Thyroid gland (tissue), 4 donors: ENCODE measurements at regions not wholly inside any gene's neighbourhood (a gene's known extent, or its start where the extent isn't known, plus 50 kb on each side); places are given as distances from the start of the nearest gene placed in this dataset.

Source experiments
- CTCF ChIP-seq, 6 experiments: fragments of 200-600 bp in 3 of 6; fragments of 450-650 bp in 3 of 6; sonication (generic) in 3 of 6; IDR thresholded peaks; one replicate each; pipeline ENCODE4 v1.5.1; 2016 to 2019; ENCODE audit warnings: antibody characterized with exemption in 6 of 6, mild to moderate bottlenecking in 2 of 6, inconsistent platforms in 1 of 6, moderate library complexity in 1 of 6
- POLR2A ChIP-seq, 2 donors: fragments of 450-650 bp; IDR thresholded peaks; one replicate each; pipeline ENCODE4 v1.6.1; 2017; ENCODE audit warnings: antibody characterized with exemption in 2 of 2, mild to moderate bottlenecking in 2 of 2, moderate library complexity in 1 of 2

- no peak for TF ChIP-seq CTCF (IDR thresholded peaks at IDR 0.05)
- no peak for TF ChIP-seq POLR2A (IDR thresholded peaks at IDR 0.05)
Measured at GRCh38 chr12:19695244-19696098, 256.2 kb downstream of the AEBP2 start.
